Omental fat pad (tissue), 3 donors: ENCODE measurements at regions not wholly inside any gene's neighbourhood (a gene's known extent, or its start where the extent isn't known, plus 50 kb on each side); places are given as distances from the start of the nearest gene placed in this dataset.

Experiments
- ATAC-seq: fragments of 150-250 bp; one replicate; pipeline ENCODE4 v1.9.1; 2016; ENCODE audit warnings: mild to moderate bottlenecking, moderate library complexity; ENCODE audit not compliant: low FRiP score
- DNase-seq: peaks from one replicate; pipeline ENCODE4 v3.0.0-alpha.2; 2019; ENCODE audit warnings: low spot score
- TF ChIP-seq, protein P1 (sequence below), 3 donors: fragments of 450-650 bp; IDR thresholded peaks; one replicate each; pipeline ENCODE4 v1.5.1; 2016 to 2017; ENCODE audit warnings: antibody characterized with exemption in 3 of 3, mild to moderate bottlenecking in 3 of 3, moderate library complexity in 2 of 3

DNA sequence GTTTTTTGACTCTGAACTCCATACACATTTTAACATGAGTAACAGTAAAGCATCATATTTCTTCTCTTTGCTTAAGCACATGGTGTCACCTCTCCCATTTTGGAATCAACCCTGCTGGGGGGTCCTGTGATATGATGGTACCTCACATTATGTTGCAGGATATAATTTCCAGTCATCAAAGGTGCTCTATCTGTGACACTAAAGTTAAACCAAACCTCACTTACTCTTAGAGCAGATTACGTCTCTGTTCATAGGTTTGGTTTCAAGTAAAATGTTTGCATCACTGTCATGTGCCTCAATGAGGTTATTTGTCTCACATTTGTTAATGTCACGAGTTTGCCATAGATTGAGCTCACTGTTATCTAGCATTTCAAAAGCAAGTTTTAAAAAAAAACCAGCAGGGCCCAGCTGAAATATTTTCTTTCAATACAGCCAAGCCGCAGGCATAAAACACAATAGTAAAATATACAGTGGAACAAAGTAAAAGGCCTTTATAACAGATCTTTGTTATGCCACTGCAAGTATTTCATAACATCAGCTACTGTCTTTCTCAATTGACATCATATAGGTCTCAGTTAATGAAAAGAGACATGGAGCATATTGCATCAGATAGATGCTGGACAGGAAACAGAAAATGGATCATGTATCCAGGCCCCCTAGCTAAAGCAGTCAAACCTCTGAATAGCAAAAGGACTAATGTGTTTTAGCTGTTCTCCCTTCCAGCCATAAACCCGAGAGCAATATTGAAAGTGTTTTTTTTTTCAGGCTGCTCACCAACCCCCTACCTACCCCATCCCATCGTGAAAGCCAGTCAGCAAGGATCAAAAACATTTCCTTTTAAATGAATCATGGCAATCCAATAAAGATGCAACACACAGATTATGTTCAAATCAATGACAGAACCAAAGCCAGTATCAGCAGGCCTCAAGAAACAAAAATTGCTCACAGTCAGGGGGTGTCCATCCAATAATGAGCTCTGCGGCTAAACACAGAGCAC is 182.1 kb upstream of the ITGA1 start:
- ATAC-seq, result no peak
- TF ChIP-seq, protein P1, sequence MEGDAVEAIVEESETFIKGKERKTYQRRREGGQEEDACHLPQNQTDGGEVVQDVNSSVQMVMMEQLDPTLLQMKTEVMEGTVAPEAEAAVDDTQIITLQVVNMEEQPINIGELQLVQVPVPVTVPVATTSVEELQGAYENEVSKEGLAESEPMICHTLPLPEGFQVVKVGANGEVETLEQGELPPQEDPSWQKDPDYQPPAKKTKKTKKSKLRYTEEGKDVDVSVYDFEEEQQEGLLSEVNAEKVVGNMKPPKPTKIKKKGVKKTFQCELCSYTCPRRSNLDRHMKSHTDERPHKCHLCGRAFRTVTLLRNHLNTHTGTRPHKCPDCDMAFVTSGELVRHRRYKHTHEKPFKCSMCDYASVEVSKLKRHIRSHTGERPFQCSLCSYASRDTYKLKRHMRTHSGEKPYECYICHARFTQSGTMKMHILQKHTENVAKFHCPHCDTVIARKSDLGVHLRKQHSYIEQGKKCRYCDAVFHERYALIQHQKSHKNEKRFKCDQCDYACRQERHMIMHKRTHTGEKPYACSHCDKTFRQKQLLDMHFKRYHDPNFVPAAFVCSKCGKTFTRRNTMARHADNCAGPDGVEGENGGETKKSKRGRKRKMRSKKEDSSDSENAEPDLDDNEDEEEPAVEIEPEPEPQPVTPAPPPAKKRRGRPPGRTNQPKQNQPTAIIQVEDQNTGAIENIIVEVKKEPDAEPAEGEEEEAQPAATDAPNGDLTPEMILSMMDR (IDR thresholded peaks at IDR 0.05), result no peak
- DNase-seq, result no peak

DNA sequence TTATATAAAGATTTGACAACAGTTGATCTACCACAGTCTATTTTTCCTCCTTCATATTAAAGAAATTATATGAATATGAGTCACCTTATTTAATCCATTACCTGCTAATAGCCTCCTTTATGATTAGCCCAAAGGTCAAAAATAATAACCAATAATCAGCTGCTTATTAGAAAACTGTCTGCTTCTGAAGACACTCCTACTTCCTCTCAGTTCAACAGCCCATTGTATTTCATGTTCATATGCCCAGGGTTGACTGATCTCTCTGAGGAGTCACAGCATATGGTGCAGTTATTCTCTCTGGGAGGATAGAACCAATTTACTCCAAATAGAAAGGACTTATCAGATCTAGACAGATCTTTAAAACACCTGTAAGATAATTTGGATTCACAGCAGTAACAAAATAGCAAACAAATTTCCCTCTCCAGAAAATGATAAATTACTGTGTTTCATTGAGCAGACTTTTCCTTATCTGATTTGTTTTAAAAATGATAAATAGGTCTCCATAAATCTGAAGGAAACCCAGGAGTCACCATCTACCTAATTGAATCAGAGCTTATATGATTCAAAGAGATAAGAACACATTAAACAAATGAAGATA is 180.4 kb upstream of the ITGA1 start:
- TF ChIP-seq, protein P1 (IDR thresholded peaks at IDR 0.05), result no peak

DNA sequence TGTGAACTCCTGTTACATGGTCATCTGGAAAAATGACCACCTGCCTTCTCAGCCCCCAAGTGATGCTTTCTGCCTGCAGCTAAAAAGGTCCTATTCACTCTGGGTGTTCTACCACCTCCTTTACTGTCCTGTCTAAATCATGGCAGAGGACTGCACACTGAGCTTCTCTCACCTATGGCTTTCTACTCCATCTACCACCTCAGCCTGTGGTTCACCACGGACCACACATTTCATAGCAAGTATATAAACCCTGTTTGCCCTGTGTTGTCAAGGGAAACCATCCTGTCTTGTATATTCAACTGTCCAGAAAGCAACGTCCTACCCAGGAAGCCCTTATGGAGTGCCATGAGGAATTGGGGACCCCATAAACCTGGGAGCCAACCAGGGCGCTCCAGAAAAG is 167.4 kb upstream of the ITGA1 start:
- DNase-seq (no peak), ATAC-seq (no peak)
- TF ChIP-seq, protein P1 (IDR thresholded peaks at IDR 0.05), result no peak

More for the DNA sequence above, 180.4 kb upstream of the ITGA1 start:
- ATAC-seq, result no peak
- no peak for DNase-seq

DNA sequence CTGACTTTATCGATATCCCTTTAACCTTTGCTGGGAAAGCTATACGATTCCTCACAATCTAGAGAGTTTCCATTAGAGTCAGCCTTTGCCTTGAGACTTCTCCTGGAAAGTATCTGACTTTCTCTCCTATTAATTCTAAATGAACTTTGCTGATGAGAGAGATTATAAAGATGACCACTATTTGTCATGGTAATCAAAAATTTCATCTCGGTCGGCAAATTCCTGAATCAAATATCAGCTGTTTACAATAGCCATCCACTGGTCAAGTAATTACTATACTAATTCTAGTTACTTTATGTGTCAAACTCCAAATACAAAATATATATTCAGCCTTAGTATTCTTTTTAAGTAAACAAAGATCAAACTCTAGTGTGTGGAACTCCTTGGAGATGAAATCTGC is 164.4 kb upstream of the ITGA1 start:
- TF ChIP-seq, protein P1 (IDR thresholded peaks at IDR 0.05), result no peak
- no peak for ATAC-seq

DNA sequence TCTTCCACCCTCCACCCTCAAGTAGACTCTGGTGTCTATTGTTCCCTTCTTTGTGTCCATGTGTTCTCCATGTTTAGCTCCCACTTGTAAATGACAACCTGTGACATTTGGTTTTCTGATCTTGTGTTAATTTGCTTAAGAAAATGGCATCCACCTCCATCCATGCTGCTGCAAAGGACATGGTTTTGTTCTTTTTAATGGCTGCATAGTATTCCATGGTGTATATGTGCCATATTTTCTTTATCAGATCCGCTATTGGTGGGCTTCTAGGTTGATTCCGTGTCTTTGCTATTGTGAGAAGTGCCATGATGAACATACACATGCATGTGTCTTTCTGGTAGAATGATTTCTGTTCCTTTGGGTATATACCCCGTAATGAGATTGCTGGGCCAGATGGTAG is 163.4 kb upstream of the ITGA1 start:
- DNase-seq (no peak), ATAC-seq (no peak)
- TF ChIP-seq, protein P1 (IDR thresholded peaks at IDR 0.05), result no peak

More for the DNA sequence above, 164.4 kb upstream of the ITGA1 start:
- no peak for DNase-seq

DNA sequence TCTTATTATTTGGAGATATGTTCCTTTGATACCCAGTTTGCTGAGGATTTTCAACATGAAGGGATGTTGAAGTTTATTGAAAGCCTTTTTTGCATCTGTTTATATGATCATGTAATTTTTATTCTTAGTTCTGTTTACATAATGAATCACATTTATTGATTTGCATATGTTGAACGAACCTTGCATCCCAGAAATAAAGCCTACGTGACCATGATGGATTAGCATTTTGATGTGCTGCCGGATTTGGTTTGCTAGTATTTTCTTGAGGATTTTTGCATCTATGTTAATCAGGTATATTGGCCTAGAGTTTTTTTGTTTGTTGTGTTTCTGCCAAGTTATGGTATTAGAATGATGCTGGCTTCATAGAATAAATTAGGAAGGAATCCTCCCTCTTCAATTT is 161.4 kb upstream of the ITGA1 start:
- ATAC-seq, result no peak
- TF ChIP-seq, protein P1 (IDR thresholded peaks at IDR 0.05), result no peak
- DNase-seq, result no peak
